KOPT-K1 (cell line): ENCODE measurements at regions not wholly inside any gene's neighbourhood (a gene's known extent, or its start where the extent isn't known, plus 50 kb on each side); places are given as distances from the start of the nearest gene placed in this dataset.
"Not testable (repeated sequence)": the region's sequence is repeated elsewhere in the genome, so short reads cannot be mapped to it uniquely, and the experiment has no call there.

Experiments used
- H3K27ac ChIP-seq: fragments of 200-600 bp; sonication (generic); 2 replicates; pipeline ENCODE4 v1.5.1; 2016; ENCODE audit warnings: antibody characterized with exemption, mild to moderate bottlenecking, low read depth, low read length; ENCODE audit not compliant: poor library complexity, severe bottlenecking
- H3K36me3 ChIP-seq: fragments of 200-600 bp; sonication (generic); 2 replicates; pipeline ENCODE4 v1.5.1; 2017; ENCODE audit warnings: antibody characterized with exemption, mild to moderate bottlenecking, low read length, moderate library complexity; ENCODE audit not compliant: insufficient read depth
- H3K9me3 ChIP-seq: fragments of 200-600 bp; sonication (generic); 2 replicates; pipeline ENCODE4 v1.5.1; 2017; ENCODE audit warnings: antibody characterized with exemption, low read length, mild to moderate bottlenecking; ENCODE audit not compliant: insufficient read depth, poor library complexity, severe bottlenecking

DNA sequence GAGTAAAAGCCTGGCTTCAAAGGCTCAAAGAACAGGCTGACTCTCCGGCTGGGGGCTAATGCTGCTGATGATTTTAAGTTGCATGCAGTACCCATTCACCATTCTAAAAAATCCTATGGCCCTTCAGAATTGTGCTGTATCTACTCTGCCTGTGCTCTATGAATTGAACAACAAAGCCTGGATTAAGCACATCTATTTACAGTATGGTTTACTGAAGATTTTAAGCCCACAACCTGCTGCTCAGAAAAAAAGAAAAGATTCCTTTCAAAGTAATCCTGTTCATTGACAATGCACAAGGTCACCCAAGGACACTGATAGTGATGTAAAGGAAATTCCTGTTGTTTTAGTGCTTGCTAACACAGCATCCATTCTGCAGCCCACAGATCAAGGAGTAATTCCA lies 84.9 kb upstream of the SFRP2 start:
- Histone ChIP-seq H3K27ac (no peak overlapping the region), H3K9me3 (peaks cover 1% of the 10 kb centered on the region), H3K36me3 (no peaks in the 10 kb centered on the region)

DNA sequence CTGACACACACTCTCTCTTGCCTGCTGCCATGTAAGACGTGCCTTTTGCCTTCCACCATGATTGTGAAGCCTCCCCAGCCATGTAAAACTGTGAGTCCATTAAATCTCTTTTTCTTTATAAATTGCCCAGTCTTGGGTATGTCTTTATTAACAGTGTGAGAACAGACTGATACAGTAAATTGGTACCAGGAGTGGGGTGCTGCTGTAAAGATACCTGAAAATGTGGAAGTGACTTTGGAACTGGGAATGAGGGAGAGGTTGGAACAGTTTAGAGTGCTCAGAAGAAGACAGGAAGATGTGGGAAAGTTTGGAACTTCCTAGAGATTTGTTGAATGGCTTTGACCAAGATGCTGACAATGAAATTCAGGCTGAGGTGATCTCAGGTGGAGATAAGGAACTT lies 77.9 kb upstream of the SFRP2 start:
- H3K9me3 ChIP-seq, result peaks cover 36% of the 10 kb centered on the region
- not testable (repeated sequence) for H3K36me3 ChIP-seq, H3K27ac ChIP-seq

DNA sequence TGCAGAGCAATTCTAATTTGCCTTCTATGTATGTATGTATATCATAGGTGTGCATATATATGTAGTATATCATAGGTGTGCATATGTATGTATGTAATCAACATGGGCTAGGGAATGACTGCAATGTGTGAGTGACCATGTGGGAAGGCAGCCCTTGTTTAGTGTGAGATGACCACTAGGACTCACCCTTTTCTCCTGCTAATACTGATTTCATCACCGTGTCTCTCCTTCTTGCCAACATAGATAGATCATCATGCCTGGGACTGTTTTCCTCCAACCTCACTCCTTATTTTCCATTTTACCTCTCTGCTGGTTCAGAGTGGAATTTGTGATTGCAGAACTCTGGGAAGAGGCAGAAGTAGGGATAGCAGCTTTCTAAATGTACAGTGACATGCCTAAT lies 63.6 kb upstream of the SFRP2 start:
- Histone ChIP-seq H3K36me3 (no peaks in the 10 kb centered on the region), H3K9me3 (no peaks in the 10 kb centered on the region)

DNA sequence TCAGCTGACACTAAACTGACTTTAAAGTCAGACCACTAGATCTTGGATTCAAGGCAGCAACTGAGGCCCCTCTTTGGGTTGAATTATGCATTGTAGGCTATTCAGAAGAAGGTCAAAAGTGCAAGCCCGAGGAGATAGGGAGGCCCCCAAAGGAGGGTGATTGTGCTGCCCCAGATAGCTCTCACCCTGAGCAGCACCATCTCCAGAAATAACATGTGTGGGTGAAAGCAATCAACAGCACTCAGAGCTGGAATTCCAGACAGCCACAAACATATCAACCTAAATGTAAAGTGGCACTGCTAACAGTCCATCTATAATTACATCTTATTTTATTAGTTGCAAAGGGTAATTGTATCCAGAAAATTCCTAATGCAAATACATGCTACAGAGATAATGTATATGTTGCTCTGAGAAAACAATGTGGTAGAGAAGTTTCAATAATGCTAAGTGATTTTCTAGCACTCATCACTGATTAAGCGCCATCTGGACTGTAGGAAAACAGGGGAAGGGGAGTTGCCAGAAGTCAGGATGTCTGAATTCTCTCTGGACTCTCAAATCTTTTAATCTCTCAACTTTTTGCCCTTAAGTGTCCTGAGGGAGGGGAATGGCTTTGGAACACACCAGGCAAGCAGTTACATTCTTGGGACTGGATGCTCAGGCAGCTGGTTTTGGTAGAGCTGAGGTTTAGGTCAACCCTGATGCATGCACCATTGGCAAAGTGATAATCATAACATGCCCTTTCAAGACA lies 61.8 kb upstream of the SFRP2 start:
- no peak overlapping the region for H3K27ac ChIP-seq
- no peaks in the 10 kb centered on the region for H3K9me3 ChIP-seq
- no peaks in the 10 kb centered on the region for H3K36me3 ChIP-seq

More for the DNA sequence above, 63.6 kb upstream of the SFRP2 start:
- no peak overlapping the region for H3K27ac ChIP-seq

DNA sequence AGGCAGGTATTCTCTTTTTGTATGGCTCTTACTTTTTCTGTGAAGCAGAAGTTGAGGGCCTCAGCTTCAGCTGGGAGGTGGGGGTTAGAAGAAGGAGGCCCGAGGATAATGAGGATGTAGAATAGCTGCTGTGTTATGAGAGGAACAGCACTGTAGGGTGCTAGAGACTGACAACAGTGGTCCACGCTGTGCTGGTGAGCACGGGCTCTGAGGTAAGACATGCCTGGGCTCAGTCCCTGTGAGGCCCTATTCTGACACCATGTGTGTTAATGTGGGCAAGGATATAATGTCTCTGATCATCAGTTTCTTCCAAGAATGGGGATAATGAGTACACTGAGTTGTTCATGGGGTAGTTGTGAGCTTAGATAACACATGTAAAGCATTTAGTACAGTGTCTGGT lies 55.3 kb upstream of the SFRP2 start:
- Histone ChIP-seq H3K36me3 (no peaks in the 10 kb centered on the region), H3K27ac (no peak overlapping the region), H3K9me3 (no peaks in the 10 kb centered on the region)
